ENCODE measurements at regions not wholly inside any gene's neighbourhood (a gene's known extent, or its start where the extent isn't known, plus 50 kb on each side); places are given as distances from the start of the nearest gene placed in this dataset.
"Not testable (repeated sequence)": the region's sequence is repeated elsewhere in the genome, so short reads cannot be mapped to it uniquely, and the experiment has no call there.

GRCh38 chr12:74148849-74149248 lies 388.8 kb upstream of the ATXN7L3B start:
- DNase-seq (ENCODE audit: low spot score): peak; percentile 40

GRCh38 chr12:74152370-74152769 lies 385.3 kb upstream of the ATXN7L3B start:
- DNase-seq (ENCODE audit: low spot score): no peak

GRCh38 chr12:74166096-74166495 lies 371.5 kb upstream of the ATXN7L3B start:
- no peak for DNase-seq (ENCODE audit: low spot score)

DNA sequence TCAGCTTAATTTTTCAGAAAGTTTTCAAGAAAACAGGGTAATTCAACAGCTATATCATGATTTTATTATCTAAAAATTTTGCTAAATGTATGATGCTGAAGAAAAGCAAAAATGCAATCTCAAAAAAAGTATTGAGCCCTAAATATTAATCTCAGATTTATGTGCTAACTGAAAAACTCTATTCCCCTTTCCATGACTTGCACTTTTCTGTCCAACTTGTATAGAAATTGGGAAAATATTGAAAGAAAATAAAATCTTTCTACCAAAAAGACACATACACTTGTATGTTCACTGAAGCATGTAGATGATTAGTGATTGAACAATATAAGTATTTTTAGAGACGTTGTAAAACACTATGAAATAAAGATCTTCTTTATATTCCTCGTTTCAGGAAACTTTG lies 368.0 kb upstream of the ATXN7L3B start:
- DNase-seq (ENCODE audit: low spot score): no peak

- DNase-seq (ENCODE audit: low spot score): no peak
Observed at GRCh38 chr12:74170645-74171477, 366.8 kb upstream of the ATXN7L3B start.

DNA sequence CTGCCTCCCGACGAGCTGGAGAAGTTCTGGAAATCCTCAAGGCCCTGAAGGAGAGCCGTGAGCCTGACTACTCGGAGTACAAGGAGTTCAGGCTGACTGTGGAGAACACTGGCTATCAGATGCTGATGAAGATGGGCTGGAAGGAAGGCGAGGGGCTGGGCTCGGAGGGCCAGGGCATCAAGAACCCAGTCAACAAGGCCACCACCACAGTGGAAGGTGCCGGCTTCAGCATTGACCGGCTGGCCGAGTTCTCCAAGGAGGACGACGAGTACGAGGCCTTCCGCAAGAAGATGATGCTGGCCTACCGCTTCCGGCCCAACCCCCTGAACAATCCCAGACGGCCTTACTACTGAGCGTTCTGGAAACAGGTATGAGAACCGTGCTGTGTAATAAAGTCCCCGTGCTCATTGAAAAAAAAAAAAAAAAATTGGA lies 366.1 kb upstream of the ATXN7L3B start:
- no peak for DNase-seq (ENCODE audit: low spot score)

DNA sequence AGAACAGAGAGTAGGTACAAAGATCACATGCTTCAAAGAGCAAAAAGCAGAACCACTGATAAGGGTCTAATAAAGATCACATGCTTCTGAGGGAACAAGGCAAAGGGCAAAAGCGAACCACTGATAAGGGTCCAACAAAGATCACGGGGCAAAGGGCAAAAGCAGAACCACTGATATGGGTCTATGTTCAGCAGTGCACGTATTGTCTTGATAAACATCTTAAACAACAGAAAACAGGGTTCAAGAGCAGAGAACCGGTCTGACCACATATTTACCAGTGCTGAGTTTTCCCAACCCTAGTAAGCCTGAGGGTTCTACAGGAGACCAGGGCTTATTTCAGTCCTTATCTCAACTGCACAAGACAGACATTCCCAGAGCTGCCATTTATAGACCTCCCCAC lies 362.7 kb upstream of the ATXN7L3B start:
- not testable (repeated sequence) for DNase-seq (ENCODE audit: low spot score)

- DNase-seq (ENCODE audit: low spot score): no peak
Observed at GRCh38 chr12:74185360-74185759, 352.3 kb upstream of the ATXN7L3B start.

GRCh38 chr12:74193191-74193590 lies 344.4 kb upstream of the ATXN7L3B start:
- no peak for DNase-seq (ENCODE audit: low spot score)

GRCh38 chr12:74204236-74204635 lies 333.4 kb upstream of the ATXN7L3B start:
- DNase-seq (ENCODE audit: low spot score): no peak

- no peak for DNase-seq (ENCODE audit: low spot score)
Observed at GRCh38 chr12:74227846-74228545, 309.6 kb upstream of the ATXN7L3B start.

DNA sequence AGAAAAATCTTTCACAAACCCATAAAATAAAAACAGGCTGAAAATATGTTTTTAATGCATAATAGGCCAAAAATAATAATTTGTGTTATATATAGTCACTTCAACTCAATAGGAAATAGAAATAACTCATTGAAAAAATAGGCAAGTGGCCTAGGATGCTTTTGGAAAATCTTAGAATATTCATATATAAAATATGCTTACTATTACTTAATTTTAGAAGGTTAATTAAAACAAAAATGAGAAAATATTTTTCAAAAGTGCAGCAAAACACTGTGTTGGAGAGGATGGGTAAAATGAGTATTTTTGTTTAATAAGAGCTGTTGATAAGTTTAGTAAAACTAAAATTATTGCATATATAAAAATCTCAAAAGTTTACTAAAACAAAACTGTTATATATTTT lies 308.0 kb upstream of the ATXN7L3B start:
- DNase-seq (ENCODE audit: low spot score): no peak

DNA sequence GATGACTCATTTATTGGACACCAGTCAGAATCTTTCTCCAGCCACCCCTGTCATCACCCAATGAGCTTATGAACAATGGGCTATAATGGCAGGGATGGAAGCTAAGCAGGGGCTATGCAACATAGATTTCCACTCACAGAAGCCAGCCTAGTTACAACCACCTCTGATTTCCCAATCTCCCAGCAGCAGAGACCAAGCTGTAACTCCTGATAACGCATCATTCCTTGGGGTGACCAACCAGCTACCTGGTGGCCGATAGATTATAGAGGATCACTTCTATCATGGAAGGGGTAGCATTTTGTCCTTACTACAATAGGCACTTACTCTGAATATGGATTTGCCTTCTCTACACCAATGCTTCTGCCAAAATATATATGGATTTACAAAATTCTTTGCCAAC lies 302.3 kb upstream of the ATXN7L3B start:
- DNase-seq (ENCODE audit: low spot score): no peak

- DNase-seq (ENCODE audit: low spot score): no peak
Observed at GRCh38 chr12:74241341-74241740, 296.3 kb upstream of the ATXN7L3B start.

DNA sequence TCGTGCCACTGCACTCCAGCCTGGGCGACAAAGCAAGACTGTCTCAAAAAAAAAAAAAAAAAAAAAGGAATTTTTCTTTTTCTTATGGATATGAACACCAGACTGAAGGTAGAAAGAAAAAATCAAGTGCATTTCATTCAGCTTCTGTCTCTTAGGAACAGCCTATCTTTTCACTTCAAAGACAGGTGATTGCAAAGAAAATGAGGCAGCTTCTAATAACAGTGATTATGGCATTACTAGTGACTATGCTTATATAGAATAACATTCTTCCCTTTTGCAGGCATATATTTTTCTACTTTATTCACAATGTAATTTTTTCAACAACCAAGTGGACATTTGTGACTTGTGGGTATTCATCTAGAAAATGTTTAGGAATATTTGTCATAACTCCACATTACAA lies 295.5 kb upstream of the ATXN7L3B start:
- DNase-seq (ENCODE audit: low spot score): no peak

GRCh38 chr12:74245458-74245857 lies 292.2 kb upstream of the ATXN7L3B start:
- DNase-seq (ENCODE audit: low spot score): no peak

DNA sequence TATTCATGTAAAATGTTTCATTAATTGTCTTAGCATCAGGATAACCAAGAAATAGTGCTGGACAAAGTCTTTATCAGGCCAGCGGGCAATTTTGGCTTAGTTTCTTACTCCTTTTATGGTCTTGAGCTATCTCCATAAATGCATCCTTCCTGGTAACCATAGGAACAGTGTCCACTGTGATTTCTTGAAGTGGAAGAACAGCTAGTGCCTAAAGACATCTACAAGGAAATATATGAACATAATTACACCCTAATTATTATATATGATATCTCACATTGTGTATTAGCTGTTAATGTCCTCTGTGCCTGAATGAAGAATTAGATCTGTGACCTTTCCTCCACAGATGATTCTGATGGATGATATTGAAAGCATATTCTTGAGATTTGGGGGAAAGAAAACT lies 286.7 kb upstream of the ATXN7L3B start:
- DNase-seq (ENCODE audit: low spot score): no peak

DNA sequence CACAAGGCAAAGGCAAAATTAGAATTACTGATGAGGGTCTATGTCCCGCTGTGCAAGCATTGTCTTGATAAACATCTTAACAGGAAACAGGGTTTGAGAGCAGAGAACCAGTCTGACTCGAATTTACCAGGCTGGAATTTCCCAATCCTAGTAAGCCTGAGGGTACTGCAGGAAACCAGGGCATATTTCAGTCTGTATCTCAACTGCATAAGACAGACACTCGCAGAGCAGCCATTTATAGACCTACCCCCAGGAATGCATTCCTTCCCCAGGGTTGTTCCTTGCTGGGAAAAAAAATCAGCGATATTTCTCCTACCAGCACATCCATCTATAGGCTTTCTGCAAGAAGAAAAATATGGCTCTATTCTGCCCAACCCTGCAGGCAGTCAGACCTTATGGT lies 283.8 kb upstream of the ATXN7L3B start:
- DNase-seq (ENCODE audit: low spot score): not testable (repeated sequence)

DNA sequence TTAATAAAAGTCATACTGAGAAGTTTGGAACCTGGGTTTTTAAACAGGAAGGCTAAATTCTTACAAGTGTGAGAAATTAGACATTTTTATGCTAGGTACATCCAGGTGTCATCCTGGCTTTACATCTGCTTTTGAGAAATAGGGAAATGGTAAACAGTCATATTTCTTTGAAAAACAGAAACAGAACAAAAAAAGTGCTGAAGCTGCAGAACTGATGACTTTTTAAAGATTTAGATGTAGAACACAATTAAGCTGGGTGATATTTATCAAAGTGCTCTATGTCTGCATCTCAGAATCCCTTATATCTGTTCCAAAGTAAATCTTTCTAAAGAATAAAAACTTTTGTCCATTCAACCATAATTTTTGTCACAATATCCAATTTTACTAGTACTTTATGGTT lies 282.9 kb upstream of the ATXN7L3B start:
- no peak for DNase-seq (ENCODE audit: low spot score)

DNA sequence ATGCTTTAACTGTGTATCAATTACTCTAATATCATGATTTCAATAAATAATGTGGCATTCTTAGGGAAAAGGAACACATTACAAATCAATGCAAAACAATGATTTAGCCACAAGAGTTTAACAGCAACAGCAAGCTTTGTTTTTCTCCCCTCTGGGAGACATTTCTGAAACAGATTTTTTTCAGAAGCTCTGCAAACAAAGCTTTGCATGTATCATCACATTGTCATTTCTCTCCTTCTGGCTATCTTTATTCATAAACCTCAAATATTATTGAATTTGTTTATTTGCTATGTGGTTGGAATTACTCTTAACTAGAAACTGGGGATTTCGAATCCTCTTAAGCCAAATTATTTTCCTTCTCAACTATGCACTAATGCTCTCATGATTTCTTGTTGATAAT lies 278.4 kb upstream of the ATXN7L3B start:
- no peak for DNase-seq (ENCODE audit: low spot score)

GRCh38 chr12:74264692-74265091 lies 272.9 kb upstream of the ATXN7L3B start:
- DNase-seq (ENCODE audit: low spot score): no peak

DNA sequence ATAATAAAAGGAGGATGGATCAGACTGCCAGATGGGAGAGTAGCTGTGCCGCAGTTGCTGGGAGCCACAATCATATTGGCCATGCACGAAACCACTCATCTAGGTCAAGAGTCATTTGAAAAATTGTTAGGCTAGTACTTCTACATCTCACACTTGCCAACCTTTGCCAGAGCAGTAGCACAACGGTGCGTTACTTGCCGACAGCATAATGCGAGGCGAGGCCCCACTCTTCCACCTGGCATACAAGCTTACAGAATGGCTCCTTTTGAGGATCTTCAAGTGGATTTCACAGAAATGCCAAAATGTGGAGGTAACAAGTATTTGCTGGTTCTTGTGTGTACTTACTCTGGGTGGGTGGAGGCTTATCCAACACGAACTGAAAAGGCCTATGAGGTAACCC lies 268.3 kb upstream of the ATXN7L3B start:
- DNase-seq (ENCODE audit: low spot score): not testable (repeated sequence)

DNA sequence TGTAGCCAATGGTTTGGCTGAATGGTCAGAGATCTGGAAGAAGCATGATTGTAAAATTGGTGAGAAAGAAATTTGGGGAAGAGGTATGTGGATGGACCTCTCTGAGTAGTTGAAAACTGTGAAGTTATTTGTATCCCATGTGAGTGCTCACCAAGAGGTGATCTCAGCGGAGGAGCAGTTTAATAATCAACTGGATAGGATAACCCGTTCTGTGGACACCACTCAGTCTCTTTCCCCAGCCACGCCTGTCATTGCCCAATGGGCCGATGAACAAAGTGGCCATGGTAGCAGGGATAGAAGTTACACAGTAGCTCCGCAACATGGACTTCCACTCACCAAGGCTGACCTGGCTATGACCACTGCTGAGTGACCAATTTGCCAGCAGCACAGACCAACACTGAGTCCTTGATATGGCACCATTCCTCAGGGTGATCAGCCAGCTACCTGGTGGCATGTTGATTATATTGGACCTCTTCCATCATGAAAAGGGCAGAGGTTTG lies 257.4 kb upstream of the ATXN7L3B start:
- no peak for DNase-seq (ENCODE audit: low spot score)

Data from COLO829 (cell line).